Epithelial cell of esophagus (primary cell): ENCODE measurements at regions not wholly inside any gene's neighbourhood (a gene's known extent, or its start where the extent isn't known, plus 50 kb on each side); places are given as distances from the start of the nearest gene placed in this dataset.
"Not testable (repeated sequence)": the region's sequence is repeated elsewhere in the genome, so short reads cannot be mapped to it uniquely, and the experiment has no call there.

Source experiments
- DNase-seq: peaks from one replicate; pipeline ENCODE4 v3.0.0; 2010; ENCODE audit warnings: low read depth
- H3K4me3 ChIP-seq: 2 replicates; pipeline ENCODE4 v1.5.1; 2011; ENCODE audit warnings: mild to moderate bottlenecking, low read length, control low read depth
- CTCF ChIP-seq: IDR thresholded peaks from 2 replicates; pipeline ENCODE4 v1.5.1; 2011; ENCODE audit warnings: low read depth, mild to moderate bottlenecking, low read length, control low read depth, inconsistent platforms; ENCODE audit not compliant: insufficient read depth; ENCODE audit errors: missing control alignments

- no peak for TF ChIP-seq CTCF
- DNase-seq, result no peak
- H3K4me3 ChIP-seq, result no peak overlapping the region
These were observed 90.8 kb upstream of the OTUD4 start for GRCh38 chr4:145271194-145271593.

DNA sequence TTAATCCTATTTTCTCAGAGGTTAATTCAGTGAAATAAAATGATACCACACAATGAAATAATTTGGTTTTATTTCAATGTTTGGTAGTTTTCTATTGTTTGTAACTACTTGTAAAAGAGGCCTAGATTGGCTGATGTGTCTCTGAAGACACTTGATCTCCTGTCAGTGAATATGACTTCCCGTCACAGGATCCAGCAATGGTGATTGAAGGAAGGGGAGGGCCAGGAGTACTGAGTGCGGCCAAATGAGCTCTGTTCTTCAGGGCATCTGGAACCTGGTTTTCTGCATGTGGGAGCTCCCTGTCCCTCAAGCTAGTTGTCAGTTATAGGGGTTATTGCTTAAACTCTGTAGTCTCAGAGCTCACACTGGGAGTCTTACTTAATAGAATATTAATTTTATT lies 86.5 kb upstream of the OTUD4 start:
- no peak for TF ChIP-seq CTCF
- H3K4me3 ChIP-seq, result no peak overlapping the region
- DNase-seq, result no peak

- no peak for TF ChIP-seq CTCF
- no peak for DNase-seq
- no peak overlapping the region for H3K4me3 ChIP-seq
These were observed 79.7 kb upstream of the OTUD4 start for GRCh38 chr4:145260091-145260490.

DNA sequence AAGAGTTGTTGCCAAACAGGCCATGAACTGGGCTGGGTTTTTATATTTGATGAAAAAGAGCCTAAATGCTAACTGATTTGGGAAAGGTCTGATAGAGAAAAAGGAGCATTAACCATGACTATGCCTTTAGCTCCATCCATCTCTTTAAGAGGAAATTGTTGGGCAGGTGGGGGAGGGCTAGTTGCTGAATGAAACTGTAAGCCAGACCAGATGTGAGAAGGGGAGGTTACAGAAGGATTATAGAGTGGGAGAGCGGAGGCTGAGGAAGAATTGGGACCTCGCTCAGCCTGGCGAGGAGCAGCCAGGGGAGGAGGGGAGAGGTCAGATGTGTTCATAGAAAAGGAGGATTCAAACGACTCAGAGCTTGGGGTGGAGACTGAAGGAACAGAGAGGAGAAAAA lies 74.9 kb upstream of the OTUD4 start:
- DNase-seq, result not testable (repeated sequence)

GRCh38 chr4:145252190-145252589 lies 71.8 kb upstream of the OTUD4 start:
- DNase-seq, result no peak
- TF ChIP-seq CTCF, result no peak
- H3K4me3 ChIP-seq, result no peak overlapping the region

More for the DNA sequence above, 74.9 kb upstream of the OTUD4 start:
- H3K4me3 ChIP-seq, result not testable (repeated sequence)

GRCh38 chr4:145251391-145251790 lies 71.0 kb upstream of the OTUD4 start:
- TF ChIP-seq CTCF, result no peak
- no peak for DNase-seq
- H3K4me3 ChIP-seq, result no peak overlapping the region

- TF ChIP-seq CTCF, result no peak
- DNase-seq, result no peak
- H3K4me3 ChIP-seq, result no peak overlapping the region
These were observed 68.6 kb upstream of the OTUD4 start for GRCh38 chr4:145248971-145249370.

- TF ChIP-seq CTCF, result no peak
- H3K4me3 ChIP-seq, result no peak overlapping the region
- DNase-seq, result no peak
These were observed 68.1 kb upstream of the OTUD4 start for GRCh38 chr4:145248502-145248901.
